COLO829 (cell line): ENCODE measurements at regions not wholly inside any gene's neighbourhood (a gene's known extent, or its start where the extent isn't known, plus 50 kb on each side); places are given as distances from the start of the nearest gene placed in this dataset.
"Not testable (repeated sequence)": the region's sequence is repeated elsewhere in the genome, so short reads cannot be mapped to it uniquely, and the experiment has no call there.

Source experiments
- DNase-seq: peaks from one replicate; pipeline ENCODE4 v3.0.0; 2012; ENCODE audit warnings: low spot score

DNA sequence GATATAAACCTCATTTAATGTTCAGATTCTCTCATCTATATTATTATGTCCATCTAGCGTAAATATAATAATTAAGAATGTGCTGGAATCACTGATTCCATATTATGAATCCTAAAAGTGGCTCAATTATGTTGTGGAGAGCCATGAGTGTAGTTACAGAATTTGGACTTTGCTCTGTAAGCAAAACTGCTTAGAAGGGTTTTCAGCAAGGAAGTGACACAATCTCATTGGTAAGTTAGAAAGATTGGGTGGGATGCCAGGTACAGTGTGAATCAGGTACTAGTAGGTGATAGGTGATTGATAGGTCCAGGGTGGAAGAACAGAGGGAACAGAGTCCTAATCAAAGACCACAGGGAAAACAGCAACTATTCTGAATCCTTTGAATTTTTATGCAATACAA, 74.9 kb upstream of the ABLIM1 start:
- DNase-seq: no peak

DNA sequence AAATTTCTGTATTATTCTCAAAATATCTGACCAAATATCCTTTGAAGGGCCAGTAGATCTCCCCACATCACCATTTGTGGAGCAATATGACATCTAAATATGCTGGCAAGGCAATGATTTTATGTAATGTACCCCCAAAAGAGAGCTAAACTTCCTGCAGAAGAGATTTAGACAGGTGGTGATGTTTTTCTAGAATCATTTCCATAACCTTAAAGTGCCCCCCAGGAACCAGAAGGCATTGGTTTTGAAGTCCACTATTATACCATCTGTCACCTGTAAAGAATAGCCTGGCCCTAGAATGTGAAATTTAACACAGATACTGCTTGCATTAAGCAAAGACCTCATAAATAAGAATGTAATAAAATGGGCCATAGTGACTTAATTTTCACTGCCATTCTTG, 77.9 kb upstream of the ABLIM1 start:
- no peak for DNase-seq

DNA sequence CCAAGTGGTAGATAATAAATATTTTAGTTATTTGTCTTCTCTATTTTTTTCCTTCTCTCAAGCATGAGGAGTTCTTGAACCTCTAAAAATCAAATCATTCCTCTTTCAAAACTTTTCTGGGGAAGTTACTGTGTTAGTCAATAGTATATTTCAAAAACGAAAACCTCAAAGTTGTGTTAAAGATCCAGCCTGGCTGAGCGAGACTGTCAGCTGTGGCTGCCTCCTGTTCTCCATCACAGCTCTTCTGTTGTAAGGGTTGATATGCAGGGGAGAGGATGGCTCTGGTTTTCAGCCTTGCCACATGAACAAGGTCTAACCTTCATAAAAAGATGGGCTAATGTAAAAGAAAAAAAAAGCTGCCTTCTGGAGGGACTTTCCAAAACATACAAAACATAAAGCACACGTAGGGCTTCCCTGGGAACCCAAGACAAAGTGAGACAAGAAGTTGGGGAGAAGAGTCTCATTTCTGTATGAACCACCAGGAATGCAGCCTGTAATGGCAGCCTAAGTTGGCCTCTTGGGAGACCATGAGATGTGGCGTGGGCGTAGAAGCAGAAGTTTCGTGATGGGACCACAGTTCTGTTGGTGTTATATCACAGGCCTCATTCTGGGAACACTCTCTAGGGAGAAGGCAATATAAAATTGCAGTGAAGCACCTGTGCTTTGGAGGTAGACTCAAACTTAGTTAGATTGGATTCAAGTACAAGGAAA, 77.9 kb upstream of the FHIP2A start:
- no peak for DNase-seq

DNA sequence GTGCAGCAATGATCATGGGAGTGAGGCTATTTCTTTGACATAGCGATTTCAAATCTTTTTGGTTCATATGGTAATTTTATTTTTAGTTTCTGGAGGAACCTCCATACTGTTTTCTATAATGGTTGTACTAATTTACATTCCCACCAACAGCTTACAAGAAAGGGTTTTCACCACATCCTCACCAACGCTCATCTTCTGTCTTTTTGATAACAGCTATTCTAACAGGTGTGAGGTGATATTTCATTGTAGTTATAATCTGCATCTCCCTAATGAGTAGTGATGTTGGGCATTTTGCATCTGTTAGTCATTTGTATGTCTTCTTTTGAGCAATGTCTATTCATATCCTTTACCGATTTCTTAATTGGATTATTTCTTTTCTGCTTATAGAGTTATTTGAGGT, 75.0 kb upstream of the FHIP2A start:
- DNase-seq: no peak

DNA sequence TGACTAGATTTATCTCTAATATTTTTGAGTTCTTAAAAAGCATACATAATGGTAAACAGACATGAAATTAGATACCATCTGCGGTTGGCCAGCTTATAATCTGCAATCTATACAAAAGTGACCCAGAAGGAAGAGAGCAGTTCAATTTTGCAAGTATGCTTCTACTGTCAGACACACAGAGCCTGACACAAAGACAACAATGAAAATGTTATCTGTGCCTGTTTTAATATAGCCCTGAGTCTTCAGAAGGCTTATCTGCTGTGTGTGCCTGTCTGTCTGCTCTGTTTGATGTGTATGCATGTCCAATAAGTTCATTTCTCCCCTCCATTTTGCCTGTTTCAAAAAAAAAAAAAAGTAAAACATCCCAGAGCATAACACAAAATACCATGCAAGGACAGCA, 73.3 kb upstream of the FHIP2A start:
- no peak for DNase-seq

DNA sequence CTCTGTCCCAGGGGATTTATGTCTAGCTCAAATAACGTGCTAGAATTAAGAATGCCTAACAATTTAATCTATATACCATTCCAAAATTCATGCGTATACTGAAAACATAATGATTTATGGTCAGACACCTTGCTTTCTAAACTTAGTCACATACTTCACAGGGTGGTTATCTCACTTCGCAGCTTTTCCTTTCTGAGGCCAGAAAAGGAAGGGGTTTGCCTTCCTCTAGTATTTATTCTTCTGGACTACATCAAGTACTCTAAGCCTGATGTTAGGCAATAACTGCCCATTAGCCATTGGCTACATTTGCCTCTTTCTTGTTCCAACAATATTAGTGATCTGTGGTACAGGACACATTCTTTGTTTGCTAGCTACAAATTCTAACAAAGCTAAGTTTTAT, 72.6 kb upstream of the FHIP2A start:
- DNase-seq: no peak

DNA sequence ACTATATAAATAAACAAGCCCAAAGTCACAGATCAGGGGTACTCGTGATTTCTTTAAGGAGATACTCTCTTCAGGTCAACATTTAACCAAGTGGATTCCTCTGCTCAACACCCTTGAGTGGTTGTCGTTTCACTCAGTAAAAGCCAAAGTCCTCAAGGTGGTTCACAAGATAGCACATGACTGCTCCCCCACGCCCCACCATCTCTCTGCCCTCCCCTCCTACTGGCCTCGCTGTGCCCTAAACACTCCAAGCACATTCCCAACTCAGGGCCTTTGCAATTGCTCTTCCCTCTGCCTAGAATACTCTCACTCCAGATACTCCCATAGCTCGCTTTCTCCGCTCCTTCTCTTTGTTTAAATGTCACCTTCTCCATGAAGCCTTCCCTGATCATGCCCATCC, 72.1 kb upstream of the FHIP2A start:
- DNase-seq: no peak

DNA sequence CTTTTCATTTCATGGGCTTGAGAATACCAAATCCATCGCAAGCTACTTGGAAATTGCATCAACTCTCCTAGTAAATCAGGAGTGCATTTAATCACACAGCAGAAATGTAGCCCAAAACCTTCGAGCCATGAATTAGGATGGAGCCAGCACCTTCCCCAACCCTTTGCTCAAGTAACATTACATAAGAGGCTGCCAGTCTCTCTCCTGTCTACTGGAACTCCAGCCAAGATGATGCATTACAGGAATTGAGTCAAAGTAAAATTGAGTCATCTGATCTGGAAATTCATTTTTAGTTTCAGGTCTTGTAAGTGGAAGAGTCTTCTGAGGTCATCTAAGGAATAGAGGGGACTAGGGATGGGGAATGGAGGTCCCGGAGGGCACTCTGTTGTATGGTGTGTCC, 69.7 kb upstream of the FHIP2A start:
- no peak for DNase-seq

DNA sequence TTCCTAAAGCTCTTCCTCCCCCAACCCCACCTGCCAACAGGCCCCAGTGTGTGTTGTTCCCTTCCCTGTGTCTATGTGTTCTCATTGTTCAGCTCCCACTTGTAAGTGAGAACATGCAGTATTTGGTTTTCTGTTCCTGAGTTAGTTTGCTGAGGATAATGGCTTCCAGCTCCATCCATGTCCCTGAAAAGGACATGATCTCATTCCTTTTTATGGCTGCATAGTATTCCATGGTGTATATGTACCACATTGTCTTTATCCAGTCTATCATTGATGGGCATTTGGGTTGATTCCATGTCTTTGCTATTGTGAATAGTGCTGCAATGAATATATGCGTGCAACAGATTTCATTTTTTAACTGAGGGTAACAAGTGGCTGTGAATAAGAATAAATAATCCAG, 69.0 kb upstream of the FHIP2A start:
- DNase-seq: not testable (repeated sequence)

DNA sequence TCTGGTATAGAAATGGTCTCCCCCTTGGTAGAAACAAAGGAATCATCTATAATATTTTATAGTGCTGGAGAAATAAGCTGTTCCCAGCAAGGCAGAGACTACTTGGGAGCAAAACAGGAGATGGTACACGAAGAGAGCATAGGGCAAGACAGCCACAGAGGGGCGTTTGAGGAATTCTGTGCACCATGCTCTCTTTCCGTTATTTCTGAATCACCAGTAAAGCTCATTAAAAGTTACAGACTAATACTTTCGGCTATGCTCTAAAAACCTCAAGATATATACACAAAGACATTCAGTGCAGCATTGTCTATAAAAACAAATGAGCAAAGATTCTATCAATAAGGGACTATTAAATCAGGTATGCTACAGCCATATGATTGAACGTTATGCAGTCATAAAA, 68.5 kb upstream of the FHIP2A start:
- DNase-seq: no peak

DNA sequence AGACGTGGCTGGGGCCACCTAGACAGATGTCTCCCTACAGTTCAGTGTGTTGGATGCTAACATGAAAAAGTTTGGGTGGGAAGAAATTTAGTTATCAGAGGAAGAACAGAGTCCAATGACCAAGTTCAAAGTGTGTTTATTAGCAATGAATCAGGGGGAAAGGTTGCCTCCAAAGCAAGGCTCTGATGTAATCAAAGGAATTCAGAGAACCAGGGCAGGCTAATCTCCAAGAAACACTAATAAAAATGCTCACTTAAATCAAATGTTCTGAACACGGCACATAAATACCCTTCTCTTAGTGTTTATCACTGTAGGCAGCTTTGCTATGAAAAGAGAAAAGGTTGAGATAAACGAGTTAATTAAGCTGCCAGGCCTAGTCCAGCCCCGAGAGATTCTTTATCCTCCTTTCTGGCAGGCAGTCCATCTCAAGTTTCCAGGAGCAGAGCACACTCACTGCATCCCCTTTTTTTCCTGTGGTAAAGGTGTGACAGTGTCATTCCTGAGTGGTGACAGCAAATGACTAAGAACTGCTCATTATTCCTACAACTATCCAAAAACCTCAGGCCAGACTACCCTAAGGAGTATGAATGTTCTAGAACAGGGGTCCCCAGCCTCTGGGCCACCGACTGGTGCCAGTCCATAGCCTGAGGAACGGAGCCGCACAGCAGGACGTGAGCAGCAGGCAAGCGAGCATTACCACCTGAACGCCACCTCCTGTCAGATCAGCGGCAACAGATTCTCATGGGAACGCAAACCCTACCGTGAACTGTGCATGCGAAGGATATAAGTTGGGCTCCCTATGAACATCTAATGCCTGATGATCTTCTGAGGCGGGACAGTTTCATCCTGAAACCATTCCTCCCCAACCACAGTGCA, 66.9 kb upstream of the FHIP2A start:
- DNase-seq: no peak

DNA sequence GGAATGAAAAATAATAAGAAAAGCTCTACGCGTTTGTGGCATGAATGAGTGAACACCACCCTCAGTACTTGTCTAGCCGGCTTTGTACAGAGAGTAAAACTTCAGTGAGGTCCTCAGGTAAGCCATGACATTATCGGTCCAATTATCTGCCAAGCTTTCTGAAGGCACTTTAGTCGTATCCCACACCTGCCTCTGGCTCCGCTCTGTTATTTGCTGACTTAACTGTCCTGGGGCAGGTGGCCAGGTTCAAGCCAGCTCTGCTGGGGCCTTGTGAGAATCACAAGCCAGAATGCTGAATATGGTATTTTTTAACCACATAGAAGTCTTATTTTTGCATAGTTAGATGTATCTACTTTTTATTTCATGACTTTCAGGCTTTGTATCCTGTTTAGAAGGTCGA, 66.0 kb upstream of the FHIP2A start:
- DNase-seq: no peak

DNA sequence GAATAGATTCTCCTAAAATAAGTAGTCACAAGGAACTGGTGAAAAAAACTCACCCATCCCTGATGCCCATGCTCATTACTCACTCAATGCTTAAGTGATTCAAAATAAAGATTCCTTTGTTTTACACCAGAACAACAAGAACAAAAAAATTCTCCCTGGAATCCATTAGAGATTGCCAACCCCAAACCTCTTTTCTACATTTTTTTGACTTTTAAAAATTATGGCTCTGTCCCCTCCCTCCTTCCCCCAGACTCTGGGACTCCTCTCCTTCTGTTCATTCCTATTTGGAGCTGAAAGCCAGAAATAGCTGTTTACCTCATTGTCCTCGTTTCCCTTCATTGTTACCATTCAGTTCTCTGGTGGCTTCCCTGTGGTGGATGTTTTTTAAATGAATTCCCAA, 63.2 kb upstream of the FHIP2A start:
- DNase-seq: peak; percentile 63

DNA sequence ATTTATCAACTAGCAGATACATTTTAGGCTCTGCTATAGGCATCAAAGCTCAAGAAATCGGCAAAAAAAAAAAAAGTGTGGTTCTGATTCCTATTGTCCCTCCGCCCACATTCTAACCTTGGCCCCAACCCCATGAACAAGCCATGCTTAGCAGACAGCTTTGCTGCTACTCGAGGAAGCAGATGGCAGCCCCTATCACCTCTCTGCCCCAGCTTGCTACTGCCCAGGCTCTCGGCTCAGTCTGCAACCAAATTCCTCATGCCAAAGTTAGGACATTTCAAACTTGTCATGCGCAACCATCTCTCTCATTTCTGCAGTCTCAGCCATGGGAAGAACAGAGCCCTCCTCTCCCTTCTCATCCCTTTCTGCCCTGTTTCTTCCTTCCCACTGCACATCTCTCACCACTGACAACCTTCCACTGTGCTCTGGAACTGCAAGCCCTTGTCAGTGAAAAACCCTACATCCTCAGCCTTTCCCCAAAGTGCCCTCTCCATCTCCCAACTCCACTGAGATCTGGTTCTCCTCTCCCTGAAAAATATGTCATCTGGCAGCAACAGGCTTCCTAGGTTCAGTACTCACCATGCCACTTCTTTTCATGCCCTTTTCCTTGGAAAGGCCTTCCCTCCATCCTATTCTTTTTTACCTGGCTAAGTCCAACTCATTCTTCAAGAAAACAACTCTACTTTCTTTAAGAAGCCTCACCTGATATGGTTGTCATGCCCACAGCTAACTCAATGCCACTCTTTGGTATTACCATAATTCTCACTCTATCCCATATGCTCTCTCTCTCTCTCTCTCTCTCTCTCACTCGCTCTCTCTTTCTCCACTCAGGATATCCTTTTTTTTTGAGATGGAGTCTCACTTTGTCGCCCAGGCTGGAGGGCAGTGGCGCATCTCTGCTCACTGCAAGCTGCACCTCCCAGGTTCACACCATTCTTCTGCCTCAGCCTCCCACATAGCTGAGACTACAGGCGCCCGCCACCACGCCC, 60.1 kb upstream of the FHIP2A start:
- no peak for DNase-seq

DNA sequence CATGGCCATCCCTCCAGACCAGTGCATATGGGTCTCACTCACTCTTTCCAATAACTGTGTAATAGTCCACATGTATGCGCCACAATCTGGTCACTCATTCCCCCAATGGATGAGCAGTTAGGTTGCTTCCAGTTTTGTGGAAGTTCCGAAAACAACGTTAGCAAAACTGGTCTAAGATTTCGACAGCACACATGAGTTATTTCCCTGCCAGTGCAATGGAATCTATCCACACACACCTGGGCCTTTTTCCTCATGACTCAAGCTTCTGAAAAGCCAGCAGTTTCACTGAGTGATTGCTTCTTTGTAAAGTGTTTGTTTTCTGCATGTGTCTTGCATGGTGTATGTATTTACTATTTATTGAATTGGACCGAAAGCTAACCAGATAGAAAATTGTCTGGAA, 58.8 kb upstream of the FHIP2A start:
- DNase-seq: no peak

DNA sequence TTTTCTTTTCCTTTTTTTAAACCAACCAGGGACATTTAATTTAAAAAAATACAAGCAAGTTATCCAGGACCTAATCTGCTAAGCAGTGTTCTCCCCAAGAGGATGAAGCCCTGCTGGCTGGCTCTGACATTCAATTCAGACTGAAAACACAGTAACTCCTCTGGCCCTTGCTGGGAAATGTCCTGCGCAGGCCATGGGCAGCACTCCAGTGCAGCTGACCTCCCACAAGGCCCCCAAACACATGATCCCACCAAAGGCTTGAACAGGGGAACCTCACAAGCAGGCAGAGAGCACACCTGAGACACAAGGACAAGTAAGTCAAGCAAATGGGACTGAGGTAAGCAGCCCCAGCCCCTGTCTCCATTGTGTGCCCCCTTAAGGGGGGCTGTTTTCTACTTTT, 56.9 kb upstream of the FHIP2A start:
- DNase-seq: no peak

DNA sequence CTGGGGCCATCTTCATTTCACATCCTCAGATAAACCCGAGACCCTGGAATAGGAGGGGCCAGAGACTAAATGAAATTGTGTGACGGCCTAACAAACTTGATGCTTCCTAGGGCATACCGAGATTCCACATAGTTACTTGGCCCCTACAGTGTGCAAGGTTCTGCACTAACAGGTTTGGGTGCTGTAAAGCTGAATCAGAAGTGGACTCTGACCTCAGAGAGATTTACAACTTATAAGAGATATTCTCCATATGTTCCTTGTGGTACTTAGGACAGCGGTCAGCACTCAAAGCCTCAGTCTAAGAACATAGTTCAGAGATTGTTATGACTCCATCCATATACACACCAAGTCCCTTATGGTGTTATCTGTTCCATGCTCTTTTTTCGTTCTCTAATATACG, 55.1 kb upstream of the FHIP2A start:
- no peak for DNase-seq

DNA sequence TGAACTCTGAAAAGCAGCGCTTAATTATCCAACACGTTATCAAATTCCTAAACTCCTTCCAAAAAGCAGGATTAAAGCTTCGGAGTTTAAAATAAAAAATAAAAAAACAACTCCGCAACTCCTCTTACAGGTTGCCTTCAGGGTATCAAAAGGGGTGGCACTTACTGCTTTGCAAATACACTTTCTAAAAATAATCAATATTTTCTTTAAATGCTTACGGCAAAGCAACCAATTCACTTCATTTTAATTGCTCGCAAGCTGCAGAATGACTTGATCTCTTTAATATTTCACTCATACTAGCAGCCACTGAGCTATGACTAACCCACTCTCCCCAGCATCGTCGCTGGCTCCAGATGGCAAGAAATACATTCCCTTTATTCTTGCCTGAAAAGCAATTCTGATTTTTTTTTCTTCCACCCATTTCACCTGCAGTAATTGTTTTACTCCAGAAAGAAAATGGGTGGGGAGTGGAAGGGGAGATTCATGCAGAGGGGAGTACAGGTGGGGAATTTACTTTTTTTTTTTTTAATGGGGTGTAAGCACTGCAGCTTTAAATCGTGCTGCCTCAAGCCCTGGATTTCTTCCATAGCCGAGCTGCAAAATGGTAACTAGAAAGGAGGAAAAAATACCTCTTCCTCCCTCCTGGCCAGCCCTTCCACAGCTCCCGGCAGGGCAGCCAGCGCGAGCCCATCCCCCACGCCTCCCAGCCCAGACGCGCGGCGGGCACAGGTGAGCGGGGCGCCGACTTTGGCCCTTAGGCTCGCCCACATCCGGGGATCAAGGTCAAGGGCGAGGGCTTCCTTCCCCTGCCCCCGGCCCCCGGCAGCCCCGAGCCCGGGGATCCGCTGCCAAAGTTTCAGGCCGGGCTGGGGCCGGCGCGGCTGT, 54.2 kb upstream of the FHIP2A start:
- no peak for DNase-seq

DNA sequence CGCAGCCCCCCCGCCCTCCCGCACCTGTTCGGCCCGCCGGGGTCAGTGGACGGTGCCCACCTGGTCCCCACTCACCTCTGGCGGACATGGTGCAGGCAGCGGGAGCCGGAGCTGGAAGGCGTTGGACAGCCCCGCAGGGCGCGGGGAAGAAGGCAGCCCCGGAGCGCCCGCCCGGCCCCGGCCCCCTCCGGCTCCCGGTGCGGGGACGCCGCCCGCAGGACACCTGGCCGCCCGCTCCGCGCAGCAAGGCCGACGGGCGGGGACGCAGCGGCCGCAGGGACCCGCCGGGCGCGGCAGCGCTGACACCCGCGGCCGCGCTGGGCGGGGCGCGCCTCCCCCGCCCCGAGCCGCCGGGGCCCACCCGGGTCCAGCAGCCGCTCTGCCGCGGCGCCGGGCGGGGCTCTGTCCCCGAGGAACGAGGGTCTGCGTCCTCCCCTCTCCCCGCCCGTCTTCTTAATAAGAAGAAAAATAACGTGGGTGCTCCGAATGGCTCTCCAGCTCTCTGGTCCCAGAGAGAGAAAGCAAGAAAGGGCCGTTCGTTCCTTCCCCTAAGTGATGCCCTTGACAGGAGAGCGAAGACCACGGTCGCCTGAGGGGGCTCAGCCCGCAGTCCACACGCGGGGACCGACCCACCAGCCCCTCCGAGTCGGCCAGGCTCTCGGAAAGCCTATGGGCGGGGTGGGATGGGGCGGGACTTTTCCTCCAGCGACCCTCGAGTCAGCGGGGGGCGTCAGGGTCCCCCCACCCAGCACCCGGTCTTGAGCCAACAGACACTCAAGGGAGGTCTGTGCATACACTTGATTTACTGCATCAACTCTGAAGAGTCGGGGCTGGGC, 53.4 kb upstream of the FHIP2A start:
- DNase-seq: no peak

DNA sequence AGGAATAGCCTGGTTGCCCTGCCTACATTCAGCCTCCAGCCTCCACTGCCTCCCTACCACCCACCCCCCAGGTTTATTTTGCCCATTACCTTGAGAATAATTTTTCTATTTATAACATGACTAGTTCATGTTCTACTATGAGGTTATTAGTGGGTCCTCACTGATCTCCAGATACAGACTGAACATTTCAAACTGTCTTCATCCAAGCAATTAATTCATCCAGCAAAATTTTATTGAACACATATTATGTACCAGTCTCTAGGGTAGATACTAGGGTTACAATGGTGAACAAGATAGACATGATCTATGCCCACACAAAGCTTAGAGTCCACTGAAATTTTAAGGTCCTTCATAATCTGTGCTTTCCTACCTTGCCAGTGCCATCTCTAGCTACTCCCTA, 51.6 kb upstream of the FHIP2A start:
- DNase-seq: no peak

DNA sequence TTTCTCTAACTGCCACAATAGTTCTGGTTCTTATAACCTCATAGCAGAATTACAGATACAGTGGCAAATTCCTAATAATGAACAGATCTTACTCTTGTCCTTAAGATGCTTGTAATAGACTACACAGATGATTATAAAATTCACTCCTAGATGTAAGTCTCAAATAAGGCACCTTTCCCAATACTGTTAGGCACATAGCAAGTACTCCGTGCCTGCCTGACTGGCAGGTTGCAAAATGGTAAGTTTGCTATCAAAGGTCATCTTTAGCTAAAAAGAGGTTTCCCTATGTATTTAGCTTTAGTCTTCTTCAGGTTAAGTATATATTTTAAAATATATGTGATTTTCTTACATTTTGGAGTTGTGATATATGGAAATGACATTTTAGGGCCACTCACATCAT, 50.4 kb upstream of the FHIP2A start:
- no peak for DNase-seq
